ENCODE measurements at regions not wholly inside any gene's neighbourhood (a gene's known extent, or its start where the extent isn't known, plus 50 kb on each side); places are given as distances from the start of the nearest gene placed in this dataset.
"Not testable (repeated sequence)": the region's sequence is repeated elsewhere in the genome, so short reads cannot be mapped to it uniquely, and the experiment has no call there.

GRCh38 chr10:34045571-34046190 lies 711.2 kb upstream of the NRP1 start:
- H3K27ac ChIP-seq, result no peak overlapping the region
- intact Hi-C loops (cut with DNase I), result no loop called here
- no peak for TF ChIP-seq CTCF (IDR thresholded peaks at IDR 0.05)
- no peak overlapping the region for H3K4me3 ChIP-seq
- H3K36me3 ChIP-seq, result no peaks in the 10 kb centered on the region
- H3K27me3 ChIP-seq, result no peaks in the 10 kb centered on the region
- no peaks in the 10 kb centered on the region for H3K4me1 ChIP-seq
- no peak for DNase-seq (ENCODE audit: low spot score in 2 of 2)
- no peaks in the 10 kb centered on the region for H3K9me3 ChIP-seq

- H3K27ac ChIP-seq, result no peak overlapping the region
- no peak for TF ChIP-seq CTCF (IDR thresholded peaks at IDR 0.05)
- no peak overlapping the region for H3K4me3 ChIP-seq
- DNase-seq (ENCODE audit: low spot score in 2 of 2), result no peak
- H3K36me3 ChIP-seq, result no peaks in the 10 kb centered on the region
- no peaks in the 10 kb centered on the region for H3K27me3 ChIP-seq
- intact Hi-C loops (cut with DNase I), result no loop called here
- H3K4me1 ChIP-seq, result no peaks in the 10 kb centered on the region
- no peaks in the 10 kb centered on the region for H3K9me3 ChIP-seq
Observed at GRCh38 chr10:34041871-34042270, 707.4 kb upstream of the NRP1 start.

- H3K27ac ChIP-seq, result no peak overlapping the region
- intact Hi-C loops (cut with DNase I), result no loop called here
- TF ChIP-seq CTCF (IDR thresholded peaks at IDR 0.05), result no peak
- H3K4me1 ChIP-seq, result no peaks in the 10 kb centered on the region
- H3K9me3 ChIP-seq, result no peaks in the 10 kb centered on the region
- no peak for DNase-seq (ENCODE audit: low spot score in 2 of 2)
- no peaks in the 10 kb centered on the region for H3K36me3 ChIP-seq
- H3K27me3 ChIP-seq, result no peaks in the 10 kb centered on the region
- H3K4me3 ChIP-seq, result no peak overlapping the region
Observed at GRCh38 chr10:34037499-34037898, 703.0 kb upstream of the NRP1 start.

GRCh38 chr10:34035241-34035790 lies 700.8 kb upstream of the NRP1 start:
- H3K4me3 ChIP-seq; H3K27ac ChIP-seq; intact Hi-C loops (cut with DNase I); H3K4me1 ChIP-seq; H3K9me3 ChIP-seq; H3K27me3 ChIP-seq; H3K36me3 ChIP-seq; DNase-seq (ENCODE audit: low spot score in 2 of 2): not testable (repeated sequence)

- H3K36me3 ChIP-seq, result no peaks in the 10 kb centered on the region
- intact Hi-C loops (cut with DNase I), result no loop called here
Observed at GRCh38 chr10:34033078-34033477, 698.6 kb upstream of the NRP1 start.

GRCh38 chr10:34032564-34032963 lies 698.1 kb upstream of the NRP1 start:
- intact Hi-C loops (cut with DNase I), result no loop called here
- Histone ChIP-seq H3K27ac (no peak overlapping the region), H3K27me3 (no peaks in the 10 kb centered on the region), H3K9me3 (no peaks in the 10 kb centered on the region), H3K36me3 (no peaks in the 10 kb centered on the region), H3K4me3 (no peak overlapping the region), H3K4me1 (peaks cover 0 to 9% of the 10 kb centered on the region in 2 donors)
- no peak for DNase-seq (ENCODE audit: low spot score in 2 of 2)
- no peak for TF ChIP-seq CTCF (IDR thresholded peaks at IDR 0.05)

More at GRCh38 chr10:34033078-34033477, 698.6 kb upstream of the NRP1 start:
- Histone ChIP-seq H3K4me1 (peaks cover 0 to 9% of the 10 kb centered on the region in 2 donors), H3K27me3 (no peaks in the 10 kb centered on the region), H3K9me3 (no peaks in the 10 kb centered on the region), H3K27ac (no peak overlapping the region), H3K4me3 (no peak overlapping the region)
- no peak for TF ChIP-seq CTCF (IDR thresholded peaks at IDR 0.05)
- no peak for DNase-seq (ENCODE audit: low spot score in 2 of 2)

All from ascending aorta (tissue), 2 donors.